ENCODE measurements at regions not wholly inside any gene's neighbourhood (a gene's known extent, or its start where the extent isn't known, plus 50 kb on each side); places are given as distances from the start of the nearest gene placed in this dataset.

DNA sequence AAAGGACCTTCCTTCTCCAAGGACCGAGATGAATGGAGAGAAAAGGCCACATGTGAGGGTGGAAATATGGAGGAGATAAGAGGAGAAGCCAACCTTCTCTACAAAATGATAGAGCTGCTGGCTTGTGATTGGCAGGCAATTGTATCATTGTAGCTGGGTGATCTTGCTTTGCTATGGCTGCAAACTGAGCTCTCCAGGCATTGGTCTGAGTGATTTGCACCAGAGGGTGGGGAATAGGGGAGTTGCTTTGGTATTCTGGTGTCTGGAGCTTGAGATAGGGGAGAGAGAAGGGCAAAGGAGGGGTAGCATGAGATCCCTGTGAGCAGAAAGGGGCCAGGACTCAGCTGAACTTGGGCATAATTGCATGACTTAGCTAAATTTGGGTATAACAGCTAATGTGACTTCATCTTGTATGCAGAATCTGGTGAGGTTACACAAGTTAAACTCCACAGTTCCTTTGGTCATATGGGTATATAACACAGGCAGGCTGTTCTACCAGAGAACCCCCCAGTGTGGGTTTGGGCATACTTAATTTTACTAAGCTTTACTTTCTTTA lies 72.0 kb downstream of the FOS start:
- TF ChIP-seq YY1 (IDR thresholded peaks at IDR 0.05; ENCODE audit: insufficient read depth, insufficient read length) (no peak), ZNF274 (IDR thresholded peaks at IDR 0.05; ENCODE audit: low read depth, low read length) (no peak)
